ENCODE measurements at regions not wholly inside any gene's neighbourhood (a gene's known extent, or its start where the extent isn't known, plus 50 kb on each side); places are given as distances from the start of the nearest gene placed in this dataset.

DNA sequence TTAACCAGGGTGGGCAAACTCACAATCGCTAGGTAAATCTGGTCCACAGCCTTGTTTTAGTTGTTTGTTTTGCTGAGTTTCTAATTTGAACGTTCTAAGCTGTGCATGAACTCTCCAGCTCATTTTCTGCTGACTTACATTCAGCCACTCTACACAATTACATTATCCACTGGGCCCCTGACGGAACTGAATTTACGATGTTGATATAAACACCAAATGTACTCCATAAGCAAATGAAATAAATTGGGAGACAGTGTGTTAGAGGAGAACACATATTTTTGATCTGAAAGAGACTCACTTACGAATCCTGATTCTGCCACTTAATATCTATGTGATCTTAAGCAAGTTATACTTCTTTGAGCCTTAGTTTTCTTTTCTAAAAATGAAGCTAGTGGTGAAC is 393.4 kb downstream of the ZNF608 start:
- Histone ChIP-seq H3K4me2 (ENCODE audit: low read depth, low read length) (no peak overlapping the region), H3K9ac (ENCODE audit: insufficient read depth, low read depth, low read length) (no peak overlapping the region), H3K4me1 (ENCODE audit: insufficient read depth, low read length) (no peaks in the 10 kb centered on the region), H3K36me3 (replicated peaks in 1 of 2; ENCODE audit: control insufficient read depth in 1 of 2, insufficient read depth in 2 of 2, low read length in 2 of 2) (no peaks in the 10 kb centered on the region), H2AFZ (ENCODE audit: low read length) (no peak overlapping the region), H3K79me2 (ENCODE audit: insufficient read depth, low read length) (no peaks in the 10 kb centered on the region), H3K9me3 (ENCODE audit: low read length) (no peaks in the 10 kb centered on the region), H3K27ac (ENCODE audit: extremely low read length, insufficient read depth, low read length) (no peak overlapping the region), H4K20me1 (ENCODE audit: insufficient read depth, low read length) (no peaks in the 10 kb centered on the region), H3K4me3 (replicated peaks in 1 of 3; ENCODE audit: insufficient read depth in 1 of 3, low read depth in 2 of 3, low read length in 3 of 3) (no peak overlapping the region), H3K27me3 (ENCODE audit: control insufficient read depth in 1 of 2, insufficient read depth in 2 of 2, low read length in 2 of 2) (no peaks in the 10 kb centered on the region; a peak in 1 of 5 replicates)
- CTCF ChIA-PET (ENCODE audit: low intra/inter-chr PET ratio, low total read pairs), result no interaction called here
- no peak for ATAC-seq
- no peak for DNase-seq (ENCODE audit: low spot score)
- 38% methylated on average over 5 of the region's 5 CpGs for WGBS (ENCODE audit: low lambda C conversion rate)
- POLR2A ChIA-PET, result no interaction called here
- BruUV-seq (replicated peaks), result no TSS peak
- TF ChIP-seq ZFP90 (CRISPR knock-in tag; IDR thresholded peaks at IDR 0.05; ENCODE audit: borderline replicate concordance) (no peak), ZNF674 (CRISPR knock-in tag; IDR thresholded peaks at IDR 0.05; ENCODE audit: low read depth) (no peak), ATAD3A (CRISPR knock-in tag; IDR thresholded peaks at IDR 0.05) (no peak), FOSL2 (CRISPR knock-in tag; IDR thresholded peaks at IDR 0.05) (no peak), RBAK (CRISPR knock-in tag; IDR thresholded peaks at IDR 0.05) (no peak), ZNF550 (CRISPR knock-in tag; IDR thresholded peaks at IDR 0.05; ENCODE audit: borderline replicate concordance) (no peak), ZNF772 (CRISPR knock-in tag; IDR thresholded peaks at IDR 0.05) (no peak), PHF20 (CRISPR knock-in tag; IDR thresholded peaks at IDR 0.05) (no peak), ZNF724P (CRISPR knock-in tag; IDR thresholded peaks at IDR 0.05; ENCODE audit: borderline replicate concordance) (no peak), BCL6 (CRISPR knock-in tag; IDR thresholded peaks at IDR 0.05) (no peak), SRY (CRISPR knock-in tag; IDR thresholded peaks at IDR 0.05) (no peak), RFX1 (IDR thresholded peaks at IDR 0.05) (no peak), ZBTB3 (CRISPR knock-in tag; IDR thresholded peaks at IDR 0.05; ENCODE audit: borderline replicate concordance, low read depth) (no peak)
- TF ChIP-seq, protein P1, sequence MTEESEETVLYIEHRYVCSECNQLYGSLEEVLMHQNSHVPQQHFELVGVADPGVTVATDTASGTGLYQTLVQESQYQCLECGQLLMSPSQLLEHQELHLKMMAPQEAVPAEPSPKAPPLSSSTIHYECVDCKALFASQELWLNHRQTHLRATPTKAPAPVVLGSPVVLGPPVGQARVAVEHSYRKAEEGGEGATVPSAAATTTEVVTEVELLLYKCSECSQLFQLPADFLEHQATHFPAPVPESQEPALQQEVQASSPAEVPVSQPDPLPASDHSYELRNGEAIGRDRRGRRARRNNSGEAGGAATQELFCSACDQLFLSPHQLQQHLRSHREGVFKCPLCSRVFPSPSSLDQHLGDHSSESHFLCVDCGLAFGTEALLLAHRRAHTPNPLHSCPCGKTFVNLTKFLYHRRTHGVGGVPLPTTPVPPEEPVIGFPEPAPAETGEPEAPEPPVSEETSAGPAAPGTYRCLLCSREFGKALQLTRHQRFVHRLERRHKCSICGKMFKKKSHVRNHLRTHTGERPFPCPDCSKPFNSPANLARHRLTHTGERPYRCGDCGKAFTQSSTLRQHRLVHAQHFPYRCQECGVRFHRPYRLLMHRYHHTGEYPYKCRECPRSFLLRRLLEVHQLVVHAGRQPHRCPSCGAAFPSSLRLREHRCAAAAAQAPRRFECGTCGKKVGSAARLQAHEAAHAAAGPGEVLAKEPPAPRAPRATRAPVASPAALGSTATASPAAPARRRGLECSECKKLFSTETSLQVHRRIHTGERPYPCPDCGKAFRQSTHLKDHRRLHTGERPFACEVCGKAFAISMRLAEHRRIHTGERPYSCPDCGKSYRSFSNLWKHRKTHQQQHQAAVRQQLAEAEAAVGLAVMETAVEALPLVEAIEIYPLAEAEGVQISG (CRISPR knock-in tag; IDR thresholded peaks at IDR 0.05), result no peak
- TF ChIP-seq, protein P2, sequence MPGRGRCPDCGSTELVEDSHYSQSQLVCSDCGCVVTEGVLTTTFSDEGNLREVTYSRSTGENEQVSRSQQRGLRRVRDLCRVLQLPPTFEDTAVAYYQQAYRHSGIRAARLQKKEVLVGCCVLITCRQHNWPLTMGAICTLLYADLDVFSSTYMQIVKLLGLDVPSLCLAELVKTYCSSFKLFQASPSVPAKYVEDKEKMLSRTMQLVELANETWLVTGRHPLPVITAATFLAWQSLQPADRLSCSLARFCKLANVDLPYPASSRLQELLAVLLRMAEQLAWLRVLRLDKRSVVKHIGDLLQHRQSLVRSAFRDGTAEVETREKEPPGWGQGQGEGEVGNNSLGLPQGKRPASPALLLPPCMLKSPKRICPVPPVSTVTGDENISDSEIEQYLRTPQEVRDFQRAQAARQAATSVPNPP (CRISPR knock-in tag; IDR thresholded peaks at IDR 0.05), result no peak
- TF ChIP-seq, protein P3, sequence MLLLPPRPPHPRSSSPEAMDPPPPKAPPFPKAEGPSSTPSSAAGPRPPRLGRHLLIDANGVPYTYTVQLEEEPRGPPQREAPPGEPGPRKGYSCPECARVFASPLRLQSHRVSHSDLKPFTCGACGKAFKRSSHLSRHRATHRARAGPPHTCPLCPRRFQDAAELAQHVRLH (CRISPR knock-in tag; IDR thresholded peaks at IDR 0.05; ENCODE audit: borderline replicate concordance, low read depth), result no peak
- TF ChIP-seq, protein P4, sequence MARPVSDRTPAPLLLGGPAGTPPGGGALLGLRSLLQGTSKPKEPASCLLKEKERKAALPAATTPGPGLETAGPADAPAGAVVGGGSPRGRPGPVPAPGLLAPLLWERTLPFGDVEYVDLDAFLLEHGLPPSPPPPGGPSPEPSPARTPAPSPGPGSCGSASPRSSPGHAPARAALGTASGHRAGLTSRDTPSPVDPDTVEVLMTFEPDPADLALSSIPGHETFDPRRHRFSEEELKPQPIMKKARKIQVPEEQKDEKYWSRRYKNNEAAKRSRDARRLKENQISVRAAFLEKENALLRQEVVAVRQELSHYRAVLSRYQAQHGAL (CRISPR knock-in tag; IDR thresholded peaks at IDR 0.05; ENCODE audit: not compliant biosample characterization), result no peak
- TF ChIP-seq, protein P5, sequence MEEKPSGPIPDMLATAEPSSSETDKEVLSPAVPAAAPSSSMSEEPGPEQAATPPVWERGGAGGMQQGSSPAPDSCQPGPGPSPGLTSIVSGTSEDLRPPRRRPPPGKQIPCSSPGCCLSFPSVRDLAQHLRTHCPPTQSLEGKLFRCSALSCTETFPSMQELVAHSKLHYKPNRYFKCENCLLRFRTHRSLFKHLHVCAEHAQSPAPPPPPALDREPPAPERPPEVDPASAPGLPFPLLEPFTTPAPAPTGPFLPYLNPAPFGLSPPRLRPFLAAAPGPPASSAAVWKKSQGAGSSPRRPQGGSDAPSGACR (CRISPR knock-in tag; IDR thresholded peaks at IDR 0.05), result no peak
- no peak for FAIRE-seq
- intact Hi-C loops (cut with micrococcal nuclease; ENCODE audit: unreplicated experiment) (no loop called here), in situ Hi-C loops (cut with HindIII; ENCODE audit: extremely low pct_ligation_motif_present, low pct_unique_long_range_greater_than_20kb) (no loop called here)
